IMR-90 (cell line): ENCODE measurements at regions not wholly inside any gene's neighbourhood (a gene's known extent, or its start where the extent isn't known, plus 50 kb on each side); places are given as distances from the start of the nearest gene placed in this dataset.

Experiments
- ATAC-seq: fragments of 200-7000 bp; cut with Tn5 transposase; 2 replicates; pipeline ENCODE4 v1.9.1; 2020; ENCODE audit warnings: low read depth, mild to moderate bottlenecking, moderate library complexity
- BruUV-seq: library from RNA; stranded (reverse); fragments of 400-500 nt; replicated peaks from 2 replicates; lab custom pipeline; 2021; lab: Mats Ljungman, UMichigan
- CTCF ChIA-PET: fragments of 300-600 bp; formaldehyde crosslinking; extraction: SDS; loops from one replicate; lab custom pipeline; 2021; ENCODE audit warnings: antibody characterized with exemption; lab: Yijun Ruan, JAX
- POLR2A ChIA-PET: fragments of 300-600 bp; sonication (Branson Sonifier 250); formaldehyde crosslinking; loops from one replicate; lab custom pipeline; 2022; ENCODE audit warnings: antibody characterized with exemption; ENCODE audit not compliant: unreplicated experiment; lab: Charles Lee
- DNase-seq: peaks from one replicate; pipeline ENCODE4 v3.0.0; 2013
- H2AFZ ChIP-seq: replicated peaks from 2 replicates; pipeline ENCODE3; 2013; ENCODE audit warnings: low read length, mild to moderate bottlenecking; ENCODE audit not compliant: poor library complexity
- H2AK5ac ChIP-seq: 2 replicates; pipeline ENCODE4 v1.6.1; 2013; ENCODE audit warnings: low read depth, low read length, inconsistent platforms
- H2AK9ac ChIP-seq: replicated peaks from 2 replicates; pipeline ENCODE3; 2013; ENCODE audit warnings: mild to moderate bottlenecking, low read depth, low read length, moderate library complexity; ENCODE audit not compliant: poor library complexity
- H2BK120ac ChIP-seq: 2 replicates; pipeline ENCODE4 v1.6.1; 2013; ENCODE audit warnings: low read depth, low read length, inconsistent platforms
- H2BK15ac ChIP-seq: 3 replicates; pipeline ENCODE4 v1.6.1; 2013; ENCODE audit warnings: low read depth, low read length, inconsistent platforms
- H2BK20ac ChIP-seq: 2 replicates; pipeline ENCODE4 v1.6.1; 2013; ENCODE audit warnings: low read depth, mild to moderate bottlenecking, inconsistent platforms, low read length, moderate library complexity
- H2BK5ac ChIP-seq: 2 replicates; pipeline ENCODE4 v1.6.1; 2013; ENCODE audit warnings: mild to moderate bottlenecking, low read depth, low read length, inconsistent platforms; ENCODE audit not compliant: poor library complexity, severe bottlenecking
- H3K14ac ChIP-seq: replicated peaks from 2 replicates; pipeline ENCODE4 v1.6.1; 2013; ENCODE audit warnings: low read depth, low read length, inconsistent platforms
- H3K18ac ChIP-seq: 2 replicates; pipeline ENCODE4 v1.6.1; 2013; ENCODE audit warnings: low read depth, low read length, control low read depth
- H3K23ac ChIP-seq: 2 replicates; pipeline ENCODE4 v1.6.1; 2013; ENCODE audit warnings: low read depth, low read length, inconsistent platforms
- H3K27ac ChIP-seq: 2 replicates; pipeline ENCODE4 v1.5.1; 2013; ENCODE audit warnings: mild to moderate bottlenecking, control low read depth, low read length; ENCODE audit not compliant: insufficient read depth
- H3K27me3 ChIP-seq: 2 replicates; pipeline ENCODE4 v1.6.1; 2013; ENCODE audit warnings: low read length; ENCODE audit not compliant: control insufficient read depth, insufficient read depth
- H3K36me3 ChIP-seq: 2 replicates; pipeline ENCODE4 v1.6.1; 2013; ENCODE audit warnings: low read length, mixed read lengths; ENCODE audit not compliant: control insufficient read depth, insufficient read depth
- H3K4ac ChIP-seq: 2 replicates; pipeline ENCODE4 v1.6.1; 2013; ENCODE audit warnings: low read depth, low read length, inconsistent platforms
- H3K4me1 ChIP-seq: 2 replicates; pipeline ENCODE4 v1.6.1; 2013; ENCODE audit warnings: low read length, mixed read lengths; ENCODE audit not compliant: control insufficient read depth, insufficient read depth
- H3K4me2 ChIP-seq: 2 replicates; pipeline ENCODE4 v1.6.1; 2013; ENCODE audit warnings: low read depth, mild to moderate bottlenecking, control low read depth, low read length, moderate library complexity
- H3K4me3 ChIP-seq: 2 replicates; pipeline ENCODE4 v1.5.1; 2013; ENCODE audit warnings: low read depth, mild to moderate bottlenecking, control low read depth, low read length, moderate library complexity; ENCODE audit not compliant: insufficient read depth
- H3K56ac ChIP-seq: 2 replicates; pipeline ENCODE4 v1.6.1; 2013; ENCODE audit warnings: low read length, inconsistent platforms; ENCODE audit not compliant: insufficient read depth; ENCODE audit errors: extremely low read depth
- H3K79me1 ChIP-seq, 2 experiments: 2 replicates each; pipeline ENCODE4 v1.6.1; 2013; ENCODE audit warnings: low read length in 2 of 2, inconsistent platforms in 1 of 2, low read depth in 1 of 2
- H3K9ac ChIP-seq: 2 replicates; pipeline ENCODE4 v1.6.1; 2013; ENCODE audit warnings: low read depth, low read length, control low read depth
- H3K9me1 ChIP-seq: 2 replicates; pipeline ENCODE4 v1.6.1; 2013; ENCODE audit warnings: low read length, inconsistent platforms; ENCODE audit not compliant: insufficient read depth
- H3K9me3 ChIP-seq: 2 replicates; pipeline ENCODE4 v1.6.1; 2013; ENCODE audit warnings: low read length; ENCODE audit not compliant: control insufficient read depth, insufficient read depth
- H4K20me1 ChIP-seq: 2 replicates; pipeline ENCODE4 v1.6.1; 2013; ENCODE audit warnings: low read length, inconsistent platforms; ENCODE audit not compliant: insufficient read depth
- H4K5ac ChIP-seq: 2 replicates; pipeline ENCODE4 v1.6.1; 2013; ENCODE audit warnings: mild to moderate bottlenecking, low read depth, low read length, control low read depth
- H4K8ac ChIP-seq, 2 experiments: 2 replicates each; pipeline ENCODE4 v1.6.1; 2013; ENCODE audit warnings: low read depth in 2 of 2, low read length in 2 of 2, control low read depth in 1 of 2, inconsistent platforms in 1 of 2
- H4K91ac ChIP-seq: 2 replicates; pipeline ENCODE4 v1.6.1; 2013; ENCODE audit warnings: low read depth, low read length, inconsistent platforms; ENCODE audit not compliant: insufficient read depth
- RCOR1 ChIP-seq: IDR thresholded peaks from 2 replicates; pipeline ENCODE4 v1.6.1; 2012; ENCODE audit warnings: mild to moderate bottlenecking, low read length, improper control_type of control experiment; ENCODE audit not compliant: insufficient replicate concordance
- dilution Hi-C: fragments of 300-500 bp; cut with HindIII; formaldehyde crosslinking; loops from one replicate; pipeline ENCODE4 v1.14.3; 2018; ENCODE audit warnings: low sequenced_read_pairs; ENCODE audit not compliant: unreplicated experiment
- in situ Hi-C: fragments of 300-500 bp; cut with MboI; formaldehyde crosslinking; loops from 3 replicates; pipeline ENCODE4 v1.14.3; 2019; ENCODE audit warnings: low sequenced_read_pairs, inconsistent platforms, mixed read lengths
- intact Hi-C: fragments of 100-400 bp; cut with micrococcal nuclease; formaldehyde crosslinking; loops from 2 replicates; pipeline ENCODE4 v1.10.0; 2022

DNA sequence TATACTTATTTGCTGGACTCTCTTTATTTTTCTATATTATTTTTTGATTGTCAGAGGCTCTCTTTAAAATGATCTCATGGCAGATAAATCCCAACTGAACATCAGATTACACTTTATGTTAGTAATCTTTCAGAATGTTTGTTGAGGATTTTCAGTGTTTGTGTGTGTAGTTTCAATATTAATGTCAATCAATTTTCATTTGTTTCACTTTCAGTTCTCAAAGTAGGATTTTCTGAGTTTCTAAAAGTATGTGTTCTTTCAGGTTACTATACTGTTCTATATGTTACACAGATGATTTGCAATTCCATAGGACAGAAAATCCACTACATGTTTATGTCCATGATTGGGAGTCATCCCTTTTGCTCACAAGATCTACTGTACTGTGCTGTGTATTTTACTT, 311.9 kb upstream of the POT1 start:
- Histone ChIP-seq H3K9me3 (peaks cover 2% of the 10 kb centered on the region; the same call in 1 of the 2 replicates), H2BK20ac (no peak overlapping the region), H3K4ac (no peak overlapping the region), H3K23ac (no peak overlapping the region), H2AK5ac (no peak overlapping the region), H3K79me1 (no peaks in the 10 kb centered on the region), H3K27ac (no peak overlapping the region), H3K9me1 (no peaks in the 10 kb centered on the region), H3K9ac (no peak overlapping the region), H3K27me3 (no peaks in the 10 kb centered on the region), H2BK120ac (no peak overlapping the region), H3K4me2 (no peak overlapping the region), H3K56ac (no peak overlapping the region), H4K5ac (no peak overlapping the region), H2AFZ (no peak overlapping the region), H3K4me3 (no peak overlapping the region), H3K18ac (no peak overlapping the region), H3K4me1 (no peaks in the 10 kb centered on the region), H4K8ac (no peak overlapping the region), H4K20me1 (no peaks in the 10 kb centered on the region), H3K36me3 (no peaks in the 10 kb centered on the region), H3K14ac (no peak overlapping the region), H2BK15ac (no peak overlapping the region), H2BK5ac (no peak overlapping the region), H2AK9ac (no peak overlapping the region), H4K91ac (no peak overlapping the region)
- DNase-seq (no peak), ATAC-seq (no peak)
- CTCF ChIA-PET, result no interaction called here
- POLR2A ChIA-PET, result no interaction called here
- intact Hi-C loops, result no loop called here
- TF ChIP-seq RCOR1, result no peak
- in situ Hi-C loops, result no loop called here
- no TSS peak for BruUV-seq
- dilution Hi-C loops, result no loop called here
